ENCODE measurements at regions not wholly inside any gene's neighbourhood (a gene's known extent, or its start where the extent isn't known, plus 50 kb on each side); places are given as distances from the start of the nearest gene placed in this dataset.

- TF ChIP-seq, protein P1, sequence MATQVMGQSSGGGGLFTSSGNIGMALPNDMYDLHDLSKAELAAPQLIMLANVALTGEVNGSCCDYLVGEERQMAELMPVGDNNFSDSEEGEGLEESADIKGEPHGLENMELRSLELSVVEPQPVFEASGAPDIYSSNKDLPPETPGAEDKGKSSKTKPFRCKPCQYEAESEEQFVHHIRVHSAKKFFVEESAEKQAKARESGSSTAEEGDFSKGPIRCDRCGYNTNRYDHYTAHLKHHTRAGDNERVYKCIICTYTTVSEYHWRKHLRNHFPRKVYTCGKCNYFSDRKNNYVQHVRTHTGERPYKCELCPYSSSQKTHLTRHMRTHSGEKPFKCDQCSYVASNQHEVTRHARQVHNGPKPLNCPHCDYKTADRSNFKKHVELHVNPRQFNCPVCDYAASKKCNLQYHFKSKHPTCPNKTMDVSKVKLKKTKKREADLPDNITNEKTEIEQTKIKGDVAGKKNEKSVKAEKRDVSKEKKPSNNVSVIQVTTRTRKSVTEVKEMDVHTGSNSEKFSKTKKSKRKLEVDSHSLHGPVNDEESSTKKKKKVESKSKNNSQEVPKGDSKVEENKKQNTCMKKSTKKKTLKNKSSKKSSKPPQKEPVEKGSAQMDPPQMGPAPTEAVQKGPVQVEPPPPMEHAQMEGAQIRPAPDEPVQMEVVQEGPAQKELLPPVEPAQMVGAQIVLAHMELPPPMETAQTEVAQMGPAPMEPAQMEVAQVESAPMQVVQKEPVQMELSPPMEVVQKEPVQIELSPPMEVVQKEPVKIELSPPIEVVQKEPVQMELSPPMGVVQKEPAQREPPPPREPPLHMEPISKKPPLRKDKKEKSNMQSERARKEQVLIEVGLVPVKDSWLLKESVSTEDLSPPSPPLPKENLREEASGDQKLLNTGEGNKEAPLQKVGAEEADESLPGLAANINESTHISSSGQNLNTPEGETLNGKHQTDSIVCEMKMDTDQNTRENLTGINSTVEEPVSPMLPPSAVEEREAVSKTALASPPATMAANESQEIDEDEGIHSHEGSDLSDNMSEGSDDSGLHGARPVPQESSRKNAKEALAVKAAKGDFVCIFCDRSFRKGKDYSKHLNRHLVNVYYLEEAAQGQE (IDR thresholded peaks at IDR 0.05; ENCODE audit: insufficient replicate concordance, low read depth): no peak
- TF ChIP-seq CTCF (IDR thresholded peaks at IDR 0.05; ENCODE audit: insufficient read depth, low read length): no peak
Measured at GRCh38 chr4:166432842-166433241, 559.8 kb downstream of the TLL1 start.

Measured in HL-60 (cell line).